NCI-H1105 (cell line): ENCODE measurements at regions not wholly inside any gene's neighbourhood (a gene's known extent, or its start where the extent isn't known, plus 50 kb on each side); places are given as distances from the start of the nearest gene placed in this dataset.
A peak's percentile ranks its signal among the peaks of the same experiment; 100 is the strongest.

Experiments
- DNase-seq: peaks from one replicate; lab custom pipeline; 2025; lab: John Stamatoyannopoulos, UW

- no peak for DNase-seq
These were observed 203.9 kb downstream of the TLE3 start for GRCh38 chr15:69893863-69894262.

- DNase-seq, result no peak
These were observed 202.5 kb downstream of the TLE3 start for GRCh38 chr15:69895202-69895601.

GRCh38 chr15:69896606-69897005 is 201.1 kb downstream of the TLE3 start:
- no peak for DNase-seq

- DNase-seq, result no peak
These were observed 200.7 kb downstream of the TLE3 start for GRCh38 chr15:69897061-69897460.

- DNase-seq, result peak; percentile 24
These were observed 200.1 kb downstream of the TLE3 start for GRCh38 chr15:69897471-69898237.

GRCh38 chr15:69898243-69898642 is 199.5 kb downstream of the TLE3 start:
- DNase-seq, result no peak

- DNase-seq, result no peak
These were observed 195.2 kb downstream of the TLE3 start for GRCh38 chr15:69902414-69903062.

GRCh38 chr15:69903470-69904469 is 193.9 kb downstream of the TLE3 start:
- DNase-seq, result no peak

GRCh38 chr15:69906256-69907185 is 191.2 kb downstream of the TLE3 start:
- no peak for DNase-seq

GRCh38 chr15:69908060-69908459 is 189.7 kb downstream of the TLE3 start:
- DNase-seq, result no peak

GRCh38 chr15:69908590-69909420 is 188.9 kb downstream of the TLE3 start:
- no peak for DNase-seq

GRCh38 chr15:69909719-69910444 is 187.8 kb downstream of the TLE3 start:
- no peak for DNase-seq

GRCh38 chr15:69910514-69910913 is 187.2 kb downstream of the TLE3 start:
- DNase-seq, result no peak

- DNase-seq, result no peak
These were observed 185.6 kb downstream of the TLE3 start for GRCh38 chr15:69912116-69912515.

- DNase-seq, result no peak
These were observed 183.7 kb downstream of the TLE3 start for GRCh38 chr15:69914040-69914439.

GRCh38 chr15:69914960-69915359 is 182.8 kb downstream of the TLE3 start:
- no peak for DNase-seq

GRCh38 chr15:69916169-69916785 is 181.4 kb downstream of the TLE3 start:
- no peak for DNase-seq

- no peak for DNase-seq
These were observed 180.7 kb downstream of the TLE3 start for GRCh38 chr15:69917056-69917455.

GRCh38 chr15:69919816-69920215 is 177.9 kb downstream of the TLE3 start:
- DNase-seq, result peak; percentile 10
